ENCODE measurements at regions not wholly inside any gene's neighbourhood (a gene's known extent, or its start where the extent isn't known, plus 50 kb on each side); places are given as distances from the start of the nearest gene placed in this dataset.

GRCh38 chr7:69318794-69319193, 279.5 kb upstream of the AUTS2 start:
- no peak for TF ChIP-seq CTCF (IDR thresholded peaks at IDR 0.05; ENCODE audit: insufficient read depth, low read depth, low read length, missing control alignments)
- no peak overlapping the region for H3K4me3 ChIP-seq (ENCODE audit: low read depth, low read length)
- DNase-seq (ENCODE audit: low read depth): no peak

- no peak for DNase-seq (ENCODE audit: low read depth)
- no peak overlapping the region for H3K4me3 ChIP-seq (ENCODE audit: low read depth, low read length)
- no peak for TF ChIP-seq CTCF (IDR thresholded peaks at IDR 0.05; ENCODE audit: insufficient read depth, low read depth, low read length, missing control alignments)
Measured at GRCh38 chr7:69328516-69328915, 269.8 kb upstream of the AUTS2 start.

DNA sequence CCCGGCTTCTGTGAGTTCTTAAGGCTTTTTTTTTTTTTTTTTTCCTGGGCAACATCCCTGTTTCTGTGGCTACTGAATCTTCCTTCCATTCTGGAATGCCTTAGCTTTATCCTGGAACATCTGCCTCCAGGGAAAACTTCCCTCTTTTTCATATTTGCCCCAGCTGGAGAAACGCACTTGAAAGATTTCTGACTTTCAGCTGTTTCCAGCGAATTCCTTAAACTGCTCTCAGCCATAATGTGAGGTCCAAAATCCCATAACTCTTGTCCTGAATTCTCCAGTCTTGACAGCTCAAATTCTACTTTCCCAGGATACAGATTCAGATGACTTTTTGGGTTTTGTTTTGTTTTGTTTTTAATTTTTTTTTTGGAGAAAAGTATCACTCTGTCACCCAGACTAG, 263.6 kb upstream of the AUTS2 start:
- TF ChIP-seq CTCF (IDR thresholded peaks at IDR 0.05; ENCODE audit: insufficient read depth, low read depth, low read length, missing control alignments): no peak
- DNase-seq (ENCODE audit: low read depth): no peak
- no peak overlapping the region for H3K4me3 ChIP-seq (ENCODE audit: low read depth, low read length)

- H3K4me3 ChIP-seq (ENCODE audit: low read depth, low read length): no peak overlapping the region
- DNase-seq (ENCODE audit: low read depth): no peak
- TF ChIP-seq CTCF (IDR thresholded peaks at IDR 0.05; ENCODE audit: insufficient read depth, low read depth, low read length, missing control alignments): no peak
Measured at GRCh38 chr7:69335331-69335730, 262.9 kb upstream of the AUTS2 start.

- DNase-seq (ENCODE audit: low read depth): no peak
- no peak for TF ChIP-seq CTCF (IDR thresholded peaks at IDR 0.05; ENCODE audit: insufficient read depth, low read depth, low read length, missing control alignments)
- H3K4me3 ChIP-seq (ENCODE audit: low read depth, low read length): no peak overlapping the region
Measured at GRCh38 chr7:69336976-69337375, 261.3 kb upstream of the AUTS2 start.

DNA sequence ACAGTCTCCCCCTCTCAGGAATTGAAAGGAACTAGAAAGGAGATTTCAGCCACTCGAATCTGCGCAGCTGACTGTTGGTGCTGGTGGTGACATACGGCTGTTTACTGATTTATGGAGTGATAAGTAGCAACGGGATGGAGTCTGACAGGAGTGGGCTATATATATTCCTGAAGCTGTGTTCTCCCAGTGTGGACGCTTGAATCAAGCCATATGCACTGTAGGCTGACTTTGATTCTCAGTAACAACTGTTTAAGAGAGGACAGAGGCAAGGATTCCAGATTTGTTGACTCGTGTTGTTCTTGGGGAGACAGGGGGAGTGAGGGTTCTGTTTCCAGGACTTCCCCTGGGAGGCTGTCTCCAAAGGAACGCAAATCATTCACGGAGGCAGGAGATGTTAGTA, 260.1 kb upstream of the AUTS2 start:
- H3K4me3 ChIP-seq (ENCODE audit: low read depth, low read length): no peak overlapping the region
- DNase-seq (ENCODE audit: low read depth): no peak
- no peak for TF ChIP-seq CTCF (IDR thresholded peaks at IDR 0.05; ENCODE audit: insufficient read depth, low read depth, low read length, missing control alignments)

DNA sequence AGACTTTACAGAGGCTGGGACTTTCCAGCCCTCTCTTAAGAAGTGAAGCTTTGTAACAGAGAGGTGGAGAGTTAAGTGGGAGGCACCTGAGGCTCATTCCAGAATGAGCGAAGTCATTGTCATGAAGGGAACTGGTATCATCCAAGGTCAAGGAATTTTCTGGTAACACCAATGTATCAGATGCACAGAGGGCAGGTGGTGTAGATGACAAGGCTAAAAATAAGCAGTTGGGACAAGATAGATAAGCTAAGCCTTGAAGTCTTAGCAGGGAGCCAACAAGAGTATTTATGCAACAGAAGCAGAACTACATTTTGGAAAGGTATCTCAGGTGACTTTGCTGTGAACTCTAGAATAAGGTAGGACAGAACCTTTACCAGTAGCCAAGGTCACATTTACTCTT, 257.0 kb upstream of the AUTS2 start:
- no peak for TF ChIP-seq CTCF (IDR thresholded peaks at IDR 0.05; ENCODE audit: insufficient read depth, low read depth, low read length, missing control alignments)
- no peak overlapping the region for H3K4me3 ChIP-seq (ENCODE audit: low read depth, low read length)
- DNase-seq (ENCODE audit: low read depth): no peak

All from GM12865 (cell line).